ENCODE measurements at regions not wholly inside any gene's neighbourhood (a gene's known extent, or its start where the extent isn't known, plus 50 kb on each side); places are given as distances from the start of the nearest gene placed in this dataset.

GRCh38 chr2:78068808-78069207 is 546.6 kb upstream of the LRRTM4 start:
- no peak for TF ChIP-seq CTCF (conservative IDR thresholded peaks at IDR 0.05; ENCODE audit: low read depth, low read length)
- no peak overlapping the region for H3K4me3 ChIP-seq (ENCODE audit: low read depth, low read length)

GRCh38 chr2:78070693-78071092 is 548.5 kb upstream of the LRRTM4 start:
- TF ChIP-seq CTCF (conservative IDR thresholded peaks at IDR 0.05; ENCODE audit: low read depth, low read length) = no peak
- no peak overlapping the region for H3K4me3 ChIP-seq (ENCODE audit: low read depth, low read length)
- no peak for DNase-seq (ENCODE audit: low read depth)

More at GRCh38 chr2:78068808-78069207, 546.6 kb upstream of the LRRTM4 start:
- no peak for DNase-seq (ENCODE audit: low read depth)

- DNase-seq (ENCODE audit: low read depth) = no peak
- no peak for TF ChIP-seq CTCF (conservative IDR thresholded peaks at IDR 0.05; ENCODE audit: low read depth, low read length)
These were observed 555.5 kb upstream of the LRRTM4 start for GRCh38 chr2:78077633-78078032.

GRCh38 chr2:78082555-78082954 is 560.4 kb upstream of the LRRTM4 start:
- no peak for TF ChIP-seq CTCF (conservative IDR thresholded peaks at IDR 0.05; ENCODE audit: low read depth, low read length)
- no peak for DNase-seq (ENCODE audit: low read depth)
- no peak overlapping the region for H3K4me3 ChIP-seq (ENCODE audit: low read depth, low read length)

More at GRCh38 chr2:78077633-78078032, 555.5 kb upstream of the LRRTM4 start:
- H3K4me3 ChIP-seq (ENCODE audit: low read depth, low read length) = no peak overlapping the region

- no peak for DNase-seq (ENCODE audit: low read depth)
- no peak for TF ChIP-seq CTCF (conservative IDR thresholded peaks at IDR 0.05; ENCODE audit: low read depth, low read length)
- no peak overlapping the region for H3K4me3 ChIP-seq (ENCODE audit: low read depth, low read length)
These were observed 571.3 kb upstream of the LRRTM4 start for GRCh38 chr2:78093436-78093835.

GRCh38 chr2:78109272-78109671 is 587.1 kb upstream of the LRRTM4 start:
- no peak for TF ChIP-seq CTCF (conservative IDR thresholded peaks at IDR 0.05; ENCODE audit: low read depth, low read length)
- no peak for DNase-seq (ENCODE audit: low read depth)
- H3K4me3 ChIP-seq (ENCODE audit: low read depth, low read length) = no peak overlapping the region

- H3K4me3 ChIP-seq (ENCODE audit: low read depth, low read length) = no peak overlapping the region
- no peak for DNase-seq (ENCODE audit: low read depth)
These were observed 593.1 kb upstream of the LRRTM4 start for GRCh38 chr2:78115291-78115690.

More at GRCh38 chr2:78115291-78115690, 593.1 kb upstream of the LRRTM4 start:
- no peak for TF ChIP-seq CTCF (conservative IDR thresholded peaks at IDR 0.05; ENCODE audit: low read depth, low read length)
